RWPE2 (cell line): ENCODE measurements at regions not wholly inside any gene's neighbourhood (a gene's known extent, or its start where the extent isn't known, plus 50 kb on each side); places are given as distances from the start of the nearest gene placed in this dataset.
"Not testable (repeated sequence)": the region's sequence is repeated elsewhere in the genome, so short reads cannot be mapped to it uniquely, and the experiment has no call there.

Experiments
- ATAC-seq: fragments of 200-7000 bp; cut with Tn5 transposase; 3 replicates; pipeline ENCODE4 v1.9.1; 2021; ENCODE audit warnings: low read depth
- DNase-seq: peaks from one replicate; pipeline ENCODE4 v3.0.0-alpha.2; 2020; ENCODE audit warnings: low spot score
- H3K27ac ChIP-seq: fragments of 450-650 bp; 2 replicates; pipeline ENCODE4 v1.5.1; 2017; ENCODE audit warnings: mild to moderate bottlenecking; ENCODE audit not compliant: poor library complexity, severe bottlenecking
- H3K27me3 ChIP-seq: fragments of 250-450 bp; sonication (Bioruptor Pico); 2 replicates; pipeline ENCODE4 v1.5.1; 2021; ENCODE audit warnings: mild to moderate bottlenecking, moderate library complexity; ENCODE audit not compliant: insufficient read depth, poor library complexity, severe bottlenecking
- H3K36me3 ChIP-seq: fragments of 250-450 bp; sonication (Bioruptor Pico); 2 replicates; pipeline ENCODE4 v1.5.1; 2020; ENCODE audit warnings: low read depth, mild to moderate bottlenecking, moderate library complexity
- H3K4me1 ChIP-seq: fragments of 250-450 bp; sonication (Bioruptor Pico); 2 replicates; pipeline ENCODE4 v1.5.1; 2021; ENCODE audit warnings: mild to moderate bottlenecking, moderate library complexity; ENCODE audit not compliant: insufficient read depth, poor library complexity, severe bottlenecking
- H3K4me3 ChIP-seq: fragments of 250-450 bp; sonication (Bioruptor Pico); 2 replicates; pipeline ENCODE4 v1.5.1; 2021; ENCODE audit warnings: mild to moderate bottlenecking, moderate library complexity; ENCODE audit not compliant: severe bottlenecking
- H3K9me3 ChIP-seq: fragments of 250-450 bp; sonication (Bioruptor Pico); 2 replicates; pipeline ENCODE4 v1.5.1; 2021; ENCODE audit warnings: mild to moderate bottlenecking, moderate library complexity; ENCODE audit not compliant: severe bottlenecking
- CTCF ChIP-seq: fragments of 450-650 bp; IDR thresholded peaks from one replicate; pipeline ENCODE4 v1.5.1; 2017; ENCODE audit warnings: mild to moderate bottlenecking, moderate library complexity; ENCODE audit not compliant: poor library complexity, severe bottlenecking

DNA sequence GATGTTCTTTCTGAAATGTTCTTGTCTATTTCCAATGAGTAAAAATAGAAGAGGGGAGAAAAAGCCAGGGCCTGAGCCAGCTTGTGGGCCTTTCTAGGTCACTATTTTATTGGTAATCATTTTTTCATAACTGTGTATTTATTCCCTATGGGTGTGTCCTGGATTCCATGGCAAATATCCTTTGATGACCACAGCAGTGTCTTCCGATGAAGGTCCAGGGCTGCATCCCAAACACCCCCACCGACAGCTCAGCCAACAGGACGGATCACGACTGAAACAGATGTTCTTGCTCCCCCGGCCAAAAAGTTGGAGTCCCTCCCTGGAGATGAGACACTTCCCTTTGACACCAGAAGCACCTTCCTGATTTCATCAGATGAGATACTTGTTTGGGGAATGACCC lies 105.4 kb upstream of the PLEKHG1 start:
- peak overlapping the region; percentile 85 for H3K27ac ChIP-seq
- H3K27me3 ChIP-seq: no peaks in the 10 kb centered on the region
- DNase-seq (no peak), ATAC-seq (no peak)
- peaks cover 3% of the 10 kb centered on the region for H3K9me3 ChIP-seq
- H3K36me3 ChIP-seq: no peaks in the 10 kb centered on the region
- H3K4me3 ChIP-seq: no peak overlapping the region
- peaks cover 34% of the 10 kb centered on the region for H3K4me1 ChIP-seq
- no peak for TF ChIP-seq CTCF

- Histone ChIP-seq H3K27ac (no peak overlapping the region), H3K9me3 (peaks cover 3% of the 10 kb centered on the region), H3K4me3 (no peak overlapping the region), H3K27me3 (no peaks in the 10 kb centered on the region), H3K4me1 (peaks cover 34% of the 10 kb centered on the region), H3K36me3 (no peaks in the 10 kb centered on the region)
- DNase-seq: no peak
- no peak for ATAC-seq
- TF ChIP-seq CTCF: no peak
Measured at GRCh38 chr6:150495126-150495525, 104.6 kb upstream of the PLEKHG1 start.

DNA sequence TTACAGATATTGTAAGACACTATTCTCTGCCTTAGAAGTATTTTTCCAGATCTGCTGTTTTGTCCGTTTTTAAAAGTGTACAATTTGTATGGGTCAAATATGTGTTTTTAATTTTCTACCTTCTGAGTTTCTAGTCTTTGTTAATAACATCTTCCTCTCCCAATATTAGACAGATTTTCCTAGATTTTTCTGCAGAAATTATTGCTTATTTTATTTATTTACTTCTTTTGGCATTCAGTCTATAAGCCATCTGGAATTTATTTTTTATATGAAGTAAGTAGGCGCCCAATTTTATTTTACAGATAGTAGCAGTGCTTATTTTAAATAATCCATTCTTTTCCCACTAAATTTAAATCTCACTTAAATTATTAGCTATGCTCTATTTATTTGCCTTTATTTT lies 103.1 kb upstream of the PLEKHG1 start:
- Histone ChIP-seq H3K36me3 (no peaks in the 10 kb centered on the region), H3K4me3 (no peak overlapping the region), H3K4me1 (peaks cover 19% of the 10 kb centered on the region), H3K9me3 (peaks cover 3% of the 10 kb centered on the region), H3K27ac (no peak overlapping the region), H3K27me3 (no peaks in the 10 kb centered on the region)
- ATAC-seq (no peak), DNase-seq (no peak)
- TF ChIP-seq CTCF: no peak

- ATAC-seq (no peak), DNase-seq (no peak)
- Histone ChIP-seq H3K4me1 (no peaks in the 10 kb centered on the region), H3K9me3 (no peaks in the 10 kb centered on the region), H3K4me3 (no peak overlapping the region), H3K36me3 (no peaks in the 10 kb centered on the region), H3K27ac (no peak overlapping the region), H3K27me3 (no peaks in the 10 kb centered on the region)
- no peak for TF ChIP-seq CTCF
Measured at GRCh38 chr6:150499882-150500312, 99.8 kb upstream of the PLEKHG1 start.

GRCh38 chr6:150500568-150500967 lies 99.1 kb upstream of the PLEKHG1 start:
- not testable (repeated sequence) for ATAC-seq, H3K27me3 ChIP-seq, H3K4me3 ChIP-seq, H3K36me3 ChIP-seq, H3K9me3 ChIP-seq, DNase-seq, H3K4me1 ChIP-seq, H3K27ac ChIP-seq
